K562 (cell line): ENCODE measurements at regions not wholly inside any gene's neighbourhood (a gene's known extent, or its start where the extent isn't known, plus 50 kb on each side); places are given as distances from the start of the nearest gene placed in this dataset.
A peak's percentile ranks its signal among the peaks of the same experiment; 100 is the strongest.

ENCODE experiments used
- ATAC-seq: fragments of 200-7000 bp; cut with Tn5 transposase; 3 replicates; pipeline ENCODE4 v1.9.1; 2020; ENCODE audit warnings: moderate library complexity
- BruUV-seq: library from RNA; stranded (reverse); fragments of 400-500 nt; replicated peaks from 2 replicates; lab custom pipeline; 2021; lab: Mats Ljungman, UMichigan
- CTCF ChIA-PET: fragments of 300-600 bp; formaldehyde crosslinking; extraction: SDS; loops from one replicate; lab custom pipeline; 2021; ENCODE audit warnings: low intra/inter-chr PET ratio; lab: Yijun Ruan, JAX
- POLR2A ChIA-PET: fragments of 300-600, 350-650 bp; sonication (Branson Sonifier 250); formaldehyde crosslinking; extraction: SDS; loops from one replicate; lab custom pipeline; 2021; ENCODE audit warnings: antibody characterized with exemption, inconsistent platforms; lab: Yijun Ruan, JAX
- DNase-seq, 4 experiments: peaks; one replicate each; pipeline versions ENCODE4 v3.0.0 to v3.0.0-alpha.2; 2011 to 2018; ENCODE audit warnings: low spot score in 3 of 4, mixed read lengths in 3 of 4; ENCODE audit errors: extremely low read depth in 1 of 4
- FAIRE-seq: peaks from 2 replicates; lab custom pipeline; 2011; peaks lifted over from hg19 to GRCh38; lab: Jason Lieb, UNC
- H2AFZ ChIP-seq: 2 replicates; pipeline ENCODE4 v1.6.0; 2011; ENCODE audit warnings: low read depth, low read length, control low read depth, inconsistent platforms
- H3K27ac ChIP-seq: fragments of 200-600 bp; 3 replicates; pipeline ENCODE4 v1.8.0; 2011; ENCODE audit warnings: low read depth, mild to moderate bottlenecking, control low read depth, inconsistent platforms, low read length, moderate library complexity, mixed read lengths; ENCODE audit errors: extremely low read depth
- H3K27me3 ChIP-seq, 2 experiments: fragments of 300-600 bp in 1 of 2; 2 replicates in 1 of 2; 3 replicates in 1 of 2; pipeline versions ENCODE4 v1.6.0 to v1.8.0; 2011; ENCODE audit warnings: inconsistent platforms in 2 of 2, low read length in 2 of 2, mild to moderate bottlenecking in 1 of 2, mixed read lengths in 1 of 2, moderate library complexity in 1 of 2; ENCODE audit not compliant: control insufficient read depth in 2 of 2, insufficient read depth in 2 of 2
- H3K36me3 ChIP-seq: fragments of 300-600 bp; 3 replicates; pipeline ENCODE4 v1.8.0; 2011; ENCODE audit warnings: mild to moderate bottlenecking, low read length, inconsistent platforms; ENCODE audit not compliant: control insufficient read depth, insufficient read depth
- H3K4me1 ChIP-seq, 2 experiments: fragments of 200-600 bp in 1 of 2; replicated peaks in 1 of 2; 2 replicates in 1 of 2; 3 replicates in 1 of 2; pipeline versions ENCODE4 v1.5.1 to v1.8.0; 2011; ENCODE audit warnings: inconsistent platforms in 2 of 2, low read length in 2 of 2, mild to moderate bottlenecking in 1 of 2, mixed read lengths in 1 of 2, moderate library complexity in 1 of 2; ENCODE audit not compliant: control insufficient read depth in 2 of 2, insufficient read depth in 2 of 2
- H3K4me2 ChIP-seq: 2 replicates; pipeline ENCODE4 v1.6.1; 2011; ENCODE audit warnings: low read length, control low read depth, inconsistent platforms, mixed read lengths; ENCODE audit not compliant: insufficient read depth
- H3K4me3 ChIP-seq: fragments of 200-600 bp; sonication (generic), shearing (Covaris generic); 2 replicates; pipeline ENCODE4 v1.5.1; 2016; ENCODE audit warnings: control low read depth, inconsistent platforms
- H3K79me2 ChIP-seq: fragments of 200-600 bp; 3 replicates; pipeline ENCODE4 v1.8.0; 2011; ENCODE audit warnings: low read length, inconsistent platforms; ENCODE audit not compliant: control insufficient read depth, insufficient read depth
- H3K9ac ChIP-seq, 2 experiments: 2 replicates each; pipeline versions ENCODE4 v1.6.0 to v1.6.1; 2011; ENCODE audit warnings: low read depth in 2 of 2, low read length in 2 of 2, control low read depth in 1 of 2, inconsistent platforms in 1 of 2, mild to moderate bottlenecking in 1 of 2, mixed read lengths in 1 of 2; ENCODE audit not compliant: insufficient read depth in 1 of 2
- H3K9me1 ChIP-seq: one replicate; pipeline ENCODE4 v1.6.0; 2011; ENCODE audit warnings: inconsistent platforms, mild to moderate bottlenecking, low read length, moderate library complexity; ENCODE audit not compliant: control insufficient read depth, insufficient read depth
- H3K9me3 ChIP-seq: replicated peaks from 2 replicates; pipeline ENCODE4 v1.5.1; 2011; ENCODE audit warnings: low read depth, low read length, inconsistent platforms; ENCODE audit not compliant: control insufficient read depth, insufficient read depth
- H4K20me1 ChIP-seq: replicated peaks from 2 replicates; pipeline ENCODE4 v1.6.1; 2011; ENCODE audit warnings: low read length, inconsistent platforms, mixed read lengths; ENCODE audit not compliant: control insufficient read depth, insufficient read depth
- ARID4B ChIP-seq: sonication (generic); formaldehyde crosslinking; IDR thresholded peaks from 2 replicates; pipeline ENCODE4 v1.8.0; 2022; ENCODE audit warnings: mild to moderate bottlenecking, missing genetic modification reagents
- EP400 ChIP-seq: fragments of 450-650 bp; IDR thresholded peaks from 2 replicates; pipeline ENCODE4 v1.6.1; 2017; ENCODE audit warnings: antibody characterized with exemption, mild to moderate bottlenecking, moderate library complexity
- GABPB1 ChIP-seq: sonication (generic); formaldehyde crosslinking; IDR thresholded peaks from 2 replicates; pipeline ENCODE4 v1.8.0; 2022; ENCODE audit warnings: mild to moderate bottlenecking, missing genetic modification reagents
- HDAC3 ChIP-seq: fragments of 450-650 bp; IDR thresholded peaks from 2 replicates; pipeline ENCODE4 v1.6.1; 2018; ENCODE audit warnings: borderline replicate concordance, mild to moderate bottlenecking, moderate library complexity; ENCODE audit not compliant: partially characterized antibody
- NFE2L1 ChIP-seq: fragments of 450-650 bp; IDR thresholded peaks from 2 replicates; pipeline ENCODE4 v1.6.1; 2016; ENCODE audit warnings: missing genetic modification characterization, low read depth, mild to moderate bottlenecking, missing compliant biosample characterization, moderate library complexity, borderline replicate concordance
- NR2C1 ChIP-seq, 2 experiments: fragments of 450-650 bp; IDR thresholded peaks; 2 replicates each; pipeline ENCODE4 v1.6.1; 2017; ENCODE audit warnings: mild to moderate bottlenecking in 2 of 2, antibody characterized with exemption in 1 of 2, inconsistent platforms in 1 of 2, missing compliant biosample characterization in 1 of 2, missing genetic modification characterization in 1 of 2
- NR2C2 ChIP-seq, 2 experiments: fragments of 200-800 bp in 1 of 2; sonication (Bioruptor generic) in 1 of 2; sonication (generic) in 1 of 2; formaldehyde crosslinking in 1 of 2; IDR thresholded peaks; 2 replicates each; pipeline versions ENCODE4 v1.6.1 to v1.8.0; 2016 to 2022; ENCODE audit warnings: mild to moderate bottlenecking in 1 of 2, missing compliant biosample characterization in 1 of 2, missing genetic modification characterization in 1 of 2, missing genetic modification reagents in 1 of 2
- PML ChIP-seq: IDR thresholded peaks from 2 replicates; pipeline ENCODE4 v1.6.1; 2012; ENCODE audit warnings: low read length, inconsistent platforms
- SIN3B ChIP-seq: fragments of 450-650 bp; IDR thresholded peaks from 2 replicates; pipeline ENCODE4 v1.6.1; 2017; ENCODE audit warnings: low read depth, mild to moderate bottlenecking, moderate library complexity
- STAT5A ChIP-seq: IDR thresholded peaks from 2 replicates; pipeline ENCODE4 v1.6.1; 2012; ENCODE audit warnings: low read length, inconsistent platforms, borderline replicate concordance
- XRCC3 ChIP-seq: fragments of 450-650 bp; IDR thresholded peaks from 2 replicates; pipeline ENCODE4 v1.6.1; 2017; ENCODE audit warnings: mild to moderate bottlenecking, moderate library complexity
- ZC3H8 ChIP-seq: fragments of 450-650 bp; IDR thresholded peaks from 2 replicates; pipeline ENCODE4 v1.6.1; 2017
- WGBS: fragments of 100-300 bp; shearing (Covaris generic); methylation state at CpG from one replicate; pipeline ENCODE4 v1.1.6; 2016; ENCODE audit warnings: low coverage, mixed read lengths; ENCODE audit not compliant: insufficient coverage; ENCODE audit errors: missing lambda C conversion rate; 5-methylcytosine and 5-hydroxymethylcytosine counted together
- in situ Hi-C: fragments of 300-500 bp; cut with MboI; formaldehyde crosslinking; loops from 4 replicates; pipeline ENCODE4 v1.15.0; 2018; ENCODE audit warnings: inconsistent platforms, mixed read lengths
- intact Hi-C: fragments of 100-400 bp; cut with micrococcal nuclease; formaldehyde crosslinking; loops from 2 replicates; pipeline ENCODE4 v1.14.2; 2022
- TF ChIP-seq, protein P1 (sequence below): IDR thresholded peaks from 2 replicates; pipeline ENCODE4 v1.6.1; 2011; ENCODE audit not compliant: insufficient read length; ENCODE audit errors: extremely low read depth
- TF ChIP-seq, protein P2 (sequence below): fragments of 150-350 bp; conservative IDR thresholded peaks from 2 replicates; pipeline ENCODE4 v1.6.1; 2014; ENCODE audit warnings: low read length

- TF ChIP-seq ARID4B (CRISPR knock-in tag) (no peak), EP400 (no peak)
- TF ChIP-seq, protein P1, sequence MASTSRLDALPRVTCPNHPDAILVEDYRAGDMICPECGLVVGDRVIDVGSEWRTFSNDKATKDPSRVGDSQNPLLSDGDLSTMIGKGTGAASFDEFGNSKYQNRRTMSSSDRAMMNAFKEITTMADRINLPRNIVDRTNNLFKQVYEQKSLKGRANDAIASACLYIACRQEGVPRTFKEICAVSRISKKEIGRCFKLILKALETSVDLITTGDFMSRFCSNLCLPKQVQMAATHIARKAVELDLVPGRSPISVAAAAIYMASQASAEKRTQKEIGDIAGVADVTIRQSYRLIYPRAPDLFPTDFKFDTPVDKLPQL = no peak
These were observed 145.7 kb downstream of the AHR start (continued) for GRCh38 chr7:17444151-17444550.

- no peak overlapping the region for H3K27ac ChIP-seq
- ATAC-seq = no peak
- TF ChIP-seq, protein P2, sequence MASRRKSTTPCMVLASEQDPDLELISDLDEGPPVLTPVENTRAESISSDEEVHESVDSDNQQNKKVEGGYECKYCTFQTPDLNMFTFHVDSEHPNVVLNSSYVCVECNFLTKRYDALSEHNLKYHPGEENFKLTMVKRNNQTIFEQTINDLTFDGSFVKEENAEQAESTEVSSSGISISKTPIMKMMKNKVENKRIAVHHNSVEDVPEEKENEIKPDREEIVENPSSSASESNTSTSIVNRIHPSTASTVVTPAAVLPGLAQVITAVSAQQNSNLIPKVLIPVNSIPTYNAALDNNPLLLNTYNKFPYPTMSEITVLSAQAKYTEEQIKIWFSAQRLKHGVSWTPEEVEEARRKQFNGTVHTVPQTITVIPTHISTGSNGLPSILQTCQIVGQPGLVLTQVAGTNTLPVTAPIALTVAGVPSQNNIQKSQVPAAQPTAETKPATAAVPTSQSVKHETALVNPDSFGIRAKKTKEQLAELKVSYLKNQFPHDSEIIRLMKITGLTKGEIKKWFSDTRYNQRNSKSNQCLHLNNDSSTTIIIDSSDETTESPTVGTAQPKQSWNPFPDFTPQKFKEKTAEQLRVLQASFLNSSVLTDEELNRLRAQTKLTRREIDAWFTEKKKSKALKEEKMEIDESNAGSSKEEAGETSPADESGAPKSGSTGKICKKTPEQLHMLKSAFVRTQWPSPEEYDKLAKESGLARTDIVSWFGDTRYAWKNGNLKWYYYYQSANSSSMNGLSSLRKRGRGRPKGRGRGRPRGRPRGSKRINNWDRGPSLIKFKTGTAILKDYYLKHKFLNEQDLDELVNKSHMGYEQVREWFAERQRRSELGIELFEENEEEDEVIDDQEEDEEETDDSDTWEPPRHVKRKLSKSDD = no peak
- TF ChIP-seq NR2C2 (CRISPR knock-in tag; IDR thresholded peaks at IDR 0.05) = no peak
- peak; percentile 33; the same call in 1 of the 2 replicates for TF ChIP-seq NR2C2 (tag; IDR thresholded peaks at IDR 0.05)
- no peak for TF ChIP-seq SIN3B
- no peak for TF ChIP-seq NR2C1 (IDR thresholded peaks at IDR 0.05)
- TF ChIP-seq NR2C1 (tag; IDR thresholded peaks at IDR 0.05) = 0 out of 2 replicates have a peak, but pooled peaks have one; percentile 21
- no peak for TF ChIP-seq ZC3H8
- TF ChIP-seq XRCC3 = no peak
- TF ChIP-seq GABPB1 = no peak
- no peak for TF ChIP-seq PML
- no peak for TF ChIP-seq NFE2L1 (tag)
- no peak for TF ChIP-seq STAT5A
- no peak for TF ChIP-seq HDAC3
These were observed 146.2 kb downstream of the AHR start for GRCh38 chr7:17444673-17445072.

More at GRCh38 chr7:17444673-17445072, 146.2 kb downstream of the AHR start:
- H3K36me3 ChIP-seq = no peaks in the 10 kb centered on the region
- H3K9me1 ChIP-seq = no peaks in the 10 kb centered on the region
- DNase-seq = peak in 1 of 4 experiments; percentile 3
- no peak overlapping the region for H2AFZ ChIP-seq
- BruUV-seq = no TSS peak
- CTCF ChIA-PET = no interaction called here
- intact Hi-C loops = no loop called here
- 5% methylated on average over 1 of the region's 1 CpG for WGBS
- peaks cover 3% of the 10 kb centered on the region; the same call in 1 of the 2 replicates for H3K9me3 ChIP-seq
- no peak overlapping the region for H3K4me2 ChIP-seq
- H4K20me1 ChIP-seq = no peaks in the 10 kb centered on the region
- H3K9ac ChIP-seq = no peak overlapping the region
- H3K4me3 ChIP-seq = no peak overlapping the region
- H3K27me3 ChIP-seq = no peaks in the 10 kb centered on the region
- POLR2A ChIA-PET = no interaction called here
- no peak for FAIRE-seq
- in situ Hi-C loops = no loop called here
- H3K4me1 ChIP-seq = no peaks in the 10 kb centered on the region
- no peaks in the 10 kb centered on the region for H3K79me2 ChIP-seq
